Keratinocyte (primary cell): ENCODE measurements at regions not wholly inside any gene's neighbourhood (a gene's known extent, or its start where the extent isn't known, plus 50 kb on each side); places are given as distances from the start of the nearest gene placed in this dataset.

Experiments
- DNase-seq: peaks from one replicate; pipeline ENCODE4 v3.0.0-alpha.2; 2011; ENCODE audit warnings: low read depth, missing footprints, low spot score
- FAIRE-seq: peaks from 2 replicates; lab custom pipeline; 2011; peaks lifted over from hg19 to GRCh38; lab: Jason Lieb, UNC
- H2AFZ ChIP-seq: 2 replicates; pipeline ENCODE4 v1.6.0; 2012; ENCODE audit warnings: low read length, control low read depth, inconsistent platforms; ENCODE audit not compliant: control insufficient read depth
- H3K27ac ChIP-seq: 2 replicates; pipeline ENCODE4 v1.5.1; 2011; ENCODE audit warnings: low read length; ENCODE audit not compliant: control insufficient read depth, insufficient read depth
- H3K27me3 ChIP-seq: 3 replicates; pipeline ENCODE4 v1.6.0; 2011; ENCODE audit warnings: low read length; ENCODE audit not compliant: control insufficient read depth, insufficient read depth; ENCODE audit errors: extremely low read depth
- H3K36me3 ChIP-seq, 2 experiments: 2 replicates in 1 of 2; 3 replicates in 1 of 2; pipeline ENCODE4 v1.5.1; 2011; ENCODE audit warnings: low read length in 2 of 2, mild to moderate bottlenecking in 1 of 2; ENCODE audit not compliant: control insufficient read depth in 2 of 2, insufficient read depth in 2 of 2; ENCODE audit errors: extremely low read depth in 1 of 2
- H3K4me1 ChIP-seq: 3 replicates; pipeline ENCODE4 v1.5.1; 2011; ENCODE audit warnings: low read length; ENCODE audit not compliant: control insufficient read depth, insufficient read depth; ENCODE audit errors: extremely low read depth
- H3K4me2 ChIP-seq: 3 replicates; pipeline ENCODE4 v1.6.0; 2011; ENCODE audit warnings: low read depth, low read length; ENCODE audit not compliant: control insufficient read depth, insufficient read depth; ENCODE audit errors: extremely low read depth
- H3K4me3 ChIP-seq, 3 experiments: fragments of 200-600 bp in 1 of 3; sonication (generic) in 1 of 3; 2 replicates in 2 of 3; 3 replicates in 1 of 3; pipeline ENCODE4 v1.5.1; 2011 to 2016; ENCODE audit warnings: low read length in 3 of 3, mild to moderate bottlenecking in 3 of 3, control low read depth in 2 of 3, inconsistent platforms in 1 of 3, low read depth in 1 of 3, mixed read lengths in 1 of 3, mixed run types in 1 of 3, moderate library complexity in 1 of 3; ENCODE audit not compliant: control insufficient read depth in 2 of 3, insufficient read depth in 2 of 3; ENCODE audit errors: extremely low read depth in 1 of 3
- H3K79me2 ChIP-seq: 2 replicates; pipeline ENCODE4 v1.6.0; 2012; ENCODE audit warnings: low read length; ENCODE audit not compliant: control insufficient read depth, insufficient read depth
- H3K9ac ChIP-seq: 3 replicates; pipeline ENCODE4 v1.6.0; 2011; ENCODE audit warnings: low read length; ENCODE audit not compliant: control insufficient read depth, insufficient read depth; ENCODE audit errors: extremely low read depth
- H3K9me1 ChIP-seq: 3 replicates; pipeline ENCODE4 v1.6.0; 2011; ENCODE audit warnings: low read length; ENCODE audit not compliant: control insufficient read depth, insufficient read depth; ENCODE audit errors: extremely low read depth
- H3K9me3 ChIP-seq: 2 replicates; pipeline ENCODE4 v1.5.1; 2012; ENCODE audit warnings: low read depth, low read length; ENCODE audit not compliant: control insufficient read depth
- H4K20me1 ChIP-seq: 3 replicates; pipeline ENCODE4 v1.6.0; 2011; ENCODE audit warnings: low read length; ENCODE audit not compliant: control insufficient read depth, insufficient read depth; ENCODE audit errors: extremely low read depth
- EZH2 ChIP-seq: IDR thresholded peaks from one replicate; pipeline ENCODE4 v1.6.1; 2012; ENCODE audit warnings: inconsistent platforms, mild to moderate bottlenecking, low read length, moderate library complexity
- dilution Hi-C: fragments of 300-500 bp; cut with MboI; formaldehyde crosslinking; loops from one replicate; pipeline ENCODE4 v1.7.0; 2020; ENCODE audit warnings: low sequenced_read_pairs; ENCODE audit not compliant: extremely low pct_ligation_motif_present
- TF ChIP-seq, protein P1 (sequence below), 3 experiments: IDR thresholded peaks in 1 of 3; conservative IDR thresholded peaks in 1 of 3; optimal IDR thresholded peaks in 1 of 3; 2 replicates in 2 of 3; 3 replicates in 1 of 3; pipeline versions ENCODE3 to v1.5.1; 2011; ENCODE audit warnings: low read length in 3 of 3, mild to moderate bottlenecking in 3 of 3, moderate library complexity in 2 of 3, control low read depth in 1 of 3, inconsistent platforms in 1 of 3; ENCODE audit not compliant: insufficient read depth in 2 of 3; ENCODE audit errors: extremely low read depth in 1 of 3

- no peaks in the 10 kb centered on the region for H3K9me3 ChIP-seq
- no peak overlapping the region for H2AFZ ChIP-seq
- TF ChIP-seq EZH2 = no peak
- TF ChIP-seq, protein P1, sequence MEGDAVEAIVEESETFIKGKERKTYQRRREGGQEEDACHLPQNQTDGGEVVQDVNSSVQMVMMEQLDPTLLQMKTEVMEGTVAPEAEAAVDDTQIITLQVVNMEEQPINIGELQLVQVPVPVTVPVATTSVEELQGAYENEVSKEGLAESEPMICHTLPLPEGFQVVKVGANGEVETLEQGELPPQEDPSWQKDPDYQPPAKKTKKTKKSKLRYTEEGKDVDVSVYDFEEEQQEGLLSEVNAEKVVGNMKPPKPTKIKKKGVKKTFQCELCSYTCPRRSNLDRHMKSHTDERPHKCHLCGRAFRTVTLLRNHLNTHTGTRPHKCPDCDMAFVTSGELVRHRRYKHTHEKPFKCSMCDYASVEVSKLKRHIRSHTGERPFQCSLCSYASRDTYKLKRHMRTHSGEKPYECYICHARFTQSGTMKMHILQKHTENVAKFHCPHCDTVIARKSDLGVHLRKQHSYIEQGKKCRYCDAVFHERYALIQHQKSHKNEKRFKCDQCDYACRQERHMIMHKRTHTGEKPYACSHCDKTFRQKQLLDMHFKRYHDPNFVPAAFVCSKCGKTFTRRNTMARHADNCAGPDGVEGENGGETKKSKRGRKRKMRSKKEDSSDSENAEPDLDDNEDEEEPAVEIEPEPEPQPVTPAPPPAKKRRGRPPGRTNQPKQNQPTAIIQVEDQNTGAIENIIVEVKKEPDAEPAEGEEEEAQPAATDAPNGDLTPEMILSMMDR (optimal IDR thresholded peaks at IDR 0.05 in 1 of 3, IDR thresholded peaks at IDR 0.05 in 1 of 3, conservative IDR thresholded peaks at IDR 0.05 in 1 of 3; ENCODE audit: extremely low read depth in 1 of 3, insufficient read depth in 2 of 3, low read length in 3 of 3) = no peak
- dilution Hi-C loops = no loop called here
- no peaks in the 10 kb centered on the region for H3K27me3 ChIP-seq
- no peak overlapping the region for H3K9ac ChIP-seq
- no peaks in the 10 kb centered on the region for H3K79me2 ChIP-seq
- H3K36me3 ChIP-seq = no peaks in the 10 kb centered on the region
- H3K9me1 ChIP-seq = no peaks in the 10 kb centered on the region
- H3K4me1 ChIP-seq = no peaks in the 10 kb centered on the region
- H3K4me3 ChIP-seq = no peak overlapping the region
- no peak overlapping the region for H3K27ac ChIP-seq
- DNase-seq (no peak), FAIRE-seq (no peak)
- no peaks in the 10 kb centered on the region for H4K20me1 ChIP-seq
- H3K4me2 ChIP-seq = no peak overlapping the region
Observed at GRCh38 chr20:54848262-54848661, 372.9 kb downstream of the DOK5 start.

DNA sequence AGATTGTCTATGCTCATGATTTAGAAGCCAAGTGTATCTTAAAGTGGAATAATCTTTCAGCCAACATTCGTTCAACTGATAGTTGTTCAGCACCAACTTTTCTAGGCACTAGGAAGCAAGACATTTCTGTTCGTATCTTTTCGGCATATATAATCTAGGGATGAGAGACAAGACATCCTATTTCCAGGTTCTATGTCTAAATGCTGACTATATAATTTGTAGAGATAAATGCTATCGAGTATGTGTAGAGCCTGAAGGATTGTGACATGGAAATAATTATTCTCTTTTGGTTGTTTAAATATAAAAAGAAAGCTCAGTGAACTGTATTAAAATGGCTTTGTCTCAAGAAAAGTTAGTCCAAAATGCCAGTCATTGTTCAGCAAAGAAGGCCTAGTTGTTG lies 371.6 kb downstream of the DOK5 start:
- FAIRE-seq = no peak
- H3K4me2 ChIP-seq = no peak overlapping the region
- H4K20me1 ChIP-seq = no peaks in the 10 kb centered on the region
- no peak for TF ChIP-seq EZH2
- TF ChIP-seq, protein P1 (optimal IDR thresholded peaks at IDR 0.05 in 1 of 3, IDR thresholded peaks at IDR 0.05 in 1 of 3, conservative IDR thresholded peaks at IDR 0.05 in 1 of 3; ENCODE audit: extremely low read depth in 1 of 3, insufficient read depth in 2 of 3, low read length in 3 of 3) = no peak
- H2AFZ ChIP-seq = no peak overlapping the region
- no peak overlapping the region for H3K4me3 ChIP-seq
- DNase-seq = no peak
- H3K9me3 ChIP-seq = no peaks in the 10 kb centered on the region
- H3K79me2 ChIP-seq = no peaks in the 10 kb centered on the region
- H3K36me3 ChIP-seq = no peaks in the 10 kb centered on the region
- no peaks in the 10 kb centered on the region for H3K9me1 ChIP-seq
- no peaks in the 10 kb centered on the region for H3K4me1 ChIP-seq
- H3K27ac ChIP-seq = no peak overlapping the region
- dilution Hi-C loops = no loop called here
- no peak overlapping the region for H3K9ac ChIP-seq
- H3K27me3 ChIP-seq = no peaks in the 10 kb centered on the region
